ENCODE measurements at regions not wholly inside any gene's neighbourhood (a gene's known extent, or its start where the extent isn't known, plus 50 kb on each side); places are given as distances from the start of the nearest gene placed in this dataset.
"Not testable (repeated sequence)": the region's sequence is repeated elsewhere in the genome, so short reads cannot be mapped to it uniquely, and the experiment has no call there.

- no peak overlapping the region for H3K4me3 ChIP-seq (ENCODE audit: low read length)
- H3K27me3 Mint-ChIP-seq, result peaks cover 0 to 1% of the 10 kb centered on the region in 2 donors
- no peaks in the 10 kb centered on the region for H3K9me3 Mint-ChIP-seq
- peak overlapping the region in 1 of 8 donors; percentile 58 for H3K27ac Mint-ChIP-seq
- H3K36me3 ChIP-seq (ENCODE audit: insufficient read depth, low read length), result no peaks in the 10 kb centered on the region
- H3K27ac ChIP-seq (ENCODE audit: low read depth, low read length), result no peak overlapping the region
- H3K9me3 ChIP-seq (ENCODE audit: low read length), result no peaks in the 10 kb centered on the region
- no peak overlapping the region for H3K4me3 Mint-ChIP-seq
- POLR2A ChIA-PET, result no interaction called here
- H3K4me1 ChIP-seq (ENCODE audit: insufficient read depth, low read length), result no peaks in the 10 kb centered on the region
- H3K4me1 Mint-ChIP-seq, result peaks cover 10 to 20% (median 14%) of the 10 kb centered on the region in 3 donors
- DNase-seq, result no peak
- CTCF ChIA-PET, result no interaction called here
- no peaks in the 10 kb centered on the region for H3K36me3 Mint-ChIP-seq
- H3K27me3 ChIP-seq (ENCODE audit: insufficient read depth, low read length, poor library complexity, severe bottlenecking), result no peaks in the 10 kb centered on the region
Observed at GRCh38 chr3:196140224-196140623, 58.3 kb upstream of the TFRC start.

- H3K4me3 Mint-ChIP-seq, result no peak overlapping the region
- no peak overlapping the region for H3K27ac Mint-ChIP-seq
- H3K4me1 ChIP-seq (ENCODE audit: insufficient read depth, low read length), result no peaks in the 10 kb centered on the region
- H3K27me3 Mint-ChIP-seq, result peaks cover 0 to 1% of the 10 kb centered on the region in 2 donors
- no peaks in the 10 kb centered on the region for H3K9me3 Mint-ChIP-seq
- H3K27ac ChIP-seq (ENCODE audit: low read depth, low read length), result peak overlapping the region; percentile 28
- no peaks in the 10 kb centered on the region for H3K9me3 ChIP-seq (ENCODE audit: low read length)
- H3K4me1 Mint-ChIP-seq, result peaks cover 3 to 11% (median 6%) of the 10 kb centered on the region in 3 donors
- H3K36me3 ChIP-seq (ENCODE audit: insufficient read depth, low read length), result no peaks in the 10 kb centered on the region
- H3K36me3 Mint-ChIP-seq, result no peaks in the 10 kb centered on the region
- CTCF ChIA-PET, result no interaction called here
- no peak for DNase-seq
- H3K27me3 ChIP-seq (ENCODE audit: insufficient read depth, low read length, poor library complexity, severe bottlenecking), result no peaks in the 10 kb centered on the region
- POLR2A ChIA-PET, result no interaction called here
- no peak overlapping the region for H3K4me3 ChIP-seq (ENCODE audit: low read length)
Observed at GRCh38 chr3:196139281-196139680, 57.4 kb upstream of the TFRC start.

GRCh38 chr3:196138482-196139254 lies 56.8 kb upstream of the TFRC start:
- H3K4me3 Mint-ChIP-seq, result no peak overlapping the region
- peak overlapping the region in 2 of 8 donors; percentile 59 to 88 for H3K27ac Mint-ChIP-seq
- no peaks in the 10 kb centered on the region for H3K27me3 ChIP-seq (ENCODE audit: insufficient read depth, low read length, poor library complexity, severe bottlenecking)
- POLR2A ChIA-PET, result no interaction called here
- no peaks in the 10 kb centered on the region for H3K9me3 Mint-ChIP-seq
- no peaks in the 10 kb centered on the region for H3K36me3 ChIP-seq (ENCODE audit: insufficient read depth, low read length)
- peaks cover 0 to 1% of the 10 kb centered on the region in 2 donors for H3K27me3 Mint-ChIP-seq
- H3K27ac ChIP-seq (ENCODE audit: low read depth, low read length), result peak overlapping the region; percentile 28
- H3K9me3 ChIP-seq (ENCODE audit: low read length), result no peaks in the 10 kb centered on the region
- H3K4me3 ChIP-seq (ENCODE audit: low read length), result no peak overlapping the region
- CTCF ChIA-PET, result interaction anchor here (1.0 kb wide), 1 partner anchor 41 kb away, joined by 3 read pairs; no protein-coding TSS in a partner anchor
- peaks cover 0 to 7% (median under 1%) of the 10 kb centered on the region in 3 donors for H3K4me1 Mint-ChIP-seq
- DNase-seq, result no peak
- H3K4me1 ChIP-seq (ENCODE audit: insufficient read depth, low read length), result no peaks in the 10 kb centered on the region
- no peaks in the 10 kb centered on the region for H3K36me3 Mint-ChIP-seq

- H3K4me1 Mint-ChIP-seq; H3K27me3 Mint-ChIP-seq; H3K9me3 Mint-ChIP-seq; H3K36me3 Mint-ChIP-seq; H3K9me3 ChIP-seq (ENCODE audit: low read length); H3K27me3 ChIP-seq (ENCODE audit: insufficient read depth, low read length, poor library complexity, severe bottlenecking); DNase-seq; H3K4me1 ChIP-seq (ENCODE audit: insufficient read depth, low read length); CTCF ChIA-PET; POLR2A ChIA-PET; H3K4me3 ChIP-seq (ENCODE audit: low read length); H3K27ac ChIP-seq (ENCODE audit: low read depth, low read length); H3K4me3 Mint-ChIP-seq; H3K36me3 ChIP-seq (ENCODE audit: insufficient read depth, low read length): not testable (repeated sequence)
- peak overlapping the region in 1 of 8 donors; percentile 17 for H3K27ac Mint-ChIP-seq
Observed at GRCh38 chr3:196136640-196136989, 54.7 kb upstream of the TFRC start.

- Histone ChIP-seq H3K4me1 (ENCODE audit: insufficient read depth, low read length) (no peaks in the 10 kb centered on the region), H3K27me3 (ENCODE audit: insufficient read depth, low read length, poor library complexity, severe bottlenecking) (no peaks in the 10 kb centered on the region), H3K4me3 (ENCODE audit: low read length) (no peak overlapping the region), H3K9me3 (ENCODE audit: low read length) (no peaks in the 10 kb centered on the region), H3K27ac (ENCODE audit: low read depth, low read length) (no peak overlapping the region), H3K36me3 (ENCODE audit: insufficient read depth, low read length) (no peaks in the 10 kb centered on the region)
- Mint-ChIP-seq H3K4me3 (no peak overlapping the region), H3K27me3 (peaks cover 0 to 1% of the 10 kb centered on the region in 2 donors), H3K36me3 (no peaks in the 10 kb centered on the region), H3K27ac (peak overlapping the region in 1 of 8 donors; percentile 57), H3K9me3 (no peaks in the 10 kb centered on the region), H3K4me1 (peaks cover 0 to 2% (median 0%) of the 10 kb centered on the region in 3 donors)
- no peak for DNase-seq
- POLR2A ChIA-PET, result no interaction called here
- CTCF ChIA-PET, result interaction anchor here (1.1 kb wide), 2 partner anchors 9 to 62 kb away, joined by 3 to 4 read pairs; no protein-coding TSS in a partner anchor
Observed at GRCh38 chr3:196135693-196136639, 54.1 kb upstream of the TFRC start.

GRCh38 chr3:196134691-196135090 lies 52.8 kb upstream of the TFRC start:
- Mint-ChIP-seq H3K4me1 (peaks cover 0 to 4% (median 0%) of the 10 kb centered on the region in 3 donors), H3K9me3 (no peaks in the 10 kb centered on the region), H3K36me3 (no peaks in the 10 kb centered on the region), H3K27me3 (no peaks in the 10 kb centered on the region), H3K4me3 (no peak overlapping the region), H3K27ac (peak overlapping the region in 1 of 8 donors; percentile 29)
- Histone ChIP-seq H3K27ac (ENCODE audit: low read depth, low read length) (no peak overlapping the region), H3K4me3 (ENCODE audit: low read length) (no peak overlapping the region), H3K4me1 (ENCODE audit: insufficient read depth, low read length) (no peaks in the 10 kb centered on the region), H3K36me3 (ENCODE audit: insufficient read depth, low read length) (no peaks in the 10 kb centered on the region), H3K27me3 (ENCODE audit: insufficient read depth, low read length, poor library complexity, severe bottlenecking) (no peaks in the 10 kb centered on the region), H3K9me3 (ENCODE audit: low read length) (no peaks in the 10 kb centered on the region)
- DNase-seq, result no peak
- CTCF ChIA-PET, result no interaction called here
- POLR2A ChIA-PET, result no interaction called here

- H3K27me3 Mint-ChIP-seq; H3K4me1 ChIP-seq (ENCODE audit: insufficient read depth, low read length); H3K36me3 Mint-ChIP-seq; H3K4me3 ChIP-seq (ENCODE audit: low read length); H3K4me1 Mint-ChIP-seq; H3K9me3 Mint-ChIP-seq; DNase-seq; H3K27ac Mint-ChIP-seq; POLR2A ChIA-PET; CTCF ChIA-PET; H3K9me3 ChIP-seq (ENCODE audit: low read length); H3K27me3 ChIP-seq (ENCODE audit: insufficient read depth, low read length, poor library complexity, severe bottlenecking); H3K36me3 ChIP-seq (ENCODE audit: insufficient read depth, low read length); H3K27ac ChIP-seq (ENCODE audit: low read depth, low read length); H3K4me3 Mint-ChIP-seq: not testable (repeated sequence)
Observed at GRCh38 chr3:196133869-196134268, 52.0 kb upstream of the TFRC start.

GRCh38 chr3:196131921-196132320 lies 50.0 kb upstream of the TFRC start:
- Mint-ChIP-seq H3K27me3 (no peaks in the 10 kb centered on the region), H3K27ac (peak overlapping the region in 1 of 8 donors; percentile 61), H3K4me1 (peaks cover 18 to 22% (median 21%) of the 10 kb centered on the region in 3 donors), H3K36me3 (no peaks in the 10 kb centered on the region), H3K4me3 (no peak overlapping the region), H3K9me3 (no peaks in the 10 kb centered on the region)
- DNase-seq, result no peak
- H3K36me3 ChIP-seq (ENCODE audit: insufficient read depth, low read length), result no peaks in the 10 kb centered on the region
- ChIA-PET POLR2A (no interaction called here), CTCF (interaction anchor here (1.4 kb wide), 1 partner anchor 59 kb away, joined by 4 read pairs; no protein-coding TSS in a partner anchor)
- no peak overlapping the region for H3K27ac ChIP-seq (ENCODE audit: low read depth, low read length)
- H3K4me1 ChIP-seq (ENCODE audit: insufficient read depth, low read length), result peaks cover 12% of the 10 kb centered on the region
- H3K27me3 ChIP-seq (ENCODE audit: insufficient read depth, low read length, poor library complexity, severe bottlenecking), result no peaks in the 10 kb centered on the region
- no peak overlapping the region for H3K4me3 ChIP-seq (ENCODE audit: low read length)
- H3K9me3 ChIP-seq (ENCODE audit: low read length), result no peaks in the 10 kb centered on the region
